ENCODE measurements at regions not wholly inside any gene's neighbourhood (a gene's known extent, or its start where the extent isn't known, plus 50 kb on each side); places are given as distances from the start of the nearest gene placed in this dataset.

DNA sequence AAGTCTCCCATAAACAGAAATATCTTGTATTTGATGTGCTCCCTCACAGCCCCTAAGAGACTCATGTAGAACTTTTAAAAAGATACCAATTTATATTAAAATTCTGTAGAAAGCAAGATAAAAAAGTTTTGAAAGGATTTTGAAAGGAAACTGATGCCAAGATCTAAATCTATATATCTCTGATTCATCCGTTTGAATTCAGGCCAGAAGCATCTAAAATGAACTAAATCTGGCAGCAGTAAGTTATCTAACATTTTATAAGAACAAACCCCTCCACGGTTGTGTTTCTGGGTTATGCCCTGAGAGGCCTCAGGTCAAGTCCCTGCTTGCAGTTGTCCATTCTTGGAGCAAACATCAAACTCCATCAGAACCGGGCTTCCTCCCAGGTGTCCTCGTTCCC, 165.8 kb downstream of the FBXO15 start:
- H3K4me3 Mint-ChIP-seq (ENCODE audit: unreplicated experiment), result no peak overlapping the region
- TF ChIP-seq, protein P1, sequence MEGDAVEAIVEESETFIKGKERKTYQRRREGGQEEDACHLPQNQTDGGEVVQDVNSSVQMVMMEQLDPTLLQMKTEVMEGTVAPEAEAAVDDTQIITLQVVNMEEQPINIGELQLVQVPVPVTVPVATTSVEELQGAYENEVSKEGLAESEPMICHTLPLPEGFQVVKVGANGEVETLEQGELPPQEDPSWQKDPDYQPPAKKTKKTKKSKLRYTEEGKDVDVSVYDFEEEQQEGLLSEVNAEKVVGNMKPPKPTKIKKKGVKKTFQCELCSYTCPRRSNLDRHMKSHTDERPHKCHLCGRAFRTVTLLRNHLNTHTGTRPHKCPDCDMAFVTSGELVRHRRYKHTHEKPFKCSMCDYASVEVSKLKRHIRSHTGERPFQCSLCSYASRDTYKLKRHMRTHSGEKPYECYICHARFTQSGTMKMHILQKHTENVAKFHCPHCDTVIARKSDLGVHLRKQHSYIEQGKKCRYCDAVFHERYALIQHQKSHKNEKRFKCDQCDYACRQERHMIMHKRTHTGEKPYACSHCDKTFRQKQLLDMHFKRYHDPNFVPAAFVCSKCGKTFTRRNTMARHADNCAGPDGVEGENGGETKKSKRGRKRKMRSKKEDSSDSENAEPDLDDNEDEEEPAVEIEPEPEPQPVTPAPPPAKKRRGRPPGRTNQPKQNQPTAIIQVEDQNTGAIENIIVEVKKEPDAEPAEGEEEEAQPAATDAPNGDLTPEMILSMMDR (IDR thresholded peaks at IDR 0.05; ENCODE audit: partially characterized antibody, unreplicated experiment), result no peak
- no peaks in the 10 kb centered on the region for H3K9me3 Mint-ChIP-seq (ENCODE audit: unreplicated experiment)
- peaks cover 3% of the 10 kb centered on the region for H3K27me3 Mint-ChIP-seq (ENCODE audit: unreplicated experiment)
- DNase-seq, result no peak
- H3K27ac Mint-ChIP-seq (ENCODE audit: unreplicated experiment), result no peak overlapping the region
- no peaks in the 10 kb centered on the region for H3K4me1 Mint-ChIP-seq (ENCODE audit: low read depth, unreplicated experiment)
- no peaks in the 10 kb centered on the region for H3K36me3 Mint-ChIP-seq (ENCODE audit: unreplicated experiment)

DNA sequence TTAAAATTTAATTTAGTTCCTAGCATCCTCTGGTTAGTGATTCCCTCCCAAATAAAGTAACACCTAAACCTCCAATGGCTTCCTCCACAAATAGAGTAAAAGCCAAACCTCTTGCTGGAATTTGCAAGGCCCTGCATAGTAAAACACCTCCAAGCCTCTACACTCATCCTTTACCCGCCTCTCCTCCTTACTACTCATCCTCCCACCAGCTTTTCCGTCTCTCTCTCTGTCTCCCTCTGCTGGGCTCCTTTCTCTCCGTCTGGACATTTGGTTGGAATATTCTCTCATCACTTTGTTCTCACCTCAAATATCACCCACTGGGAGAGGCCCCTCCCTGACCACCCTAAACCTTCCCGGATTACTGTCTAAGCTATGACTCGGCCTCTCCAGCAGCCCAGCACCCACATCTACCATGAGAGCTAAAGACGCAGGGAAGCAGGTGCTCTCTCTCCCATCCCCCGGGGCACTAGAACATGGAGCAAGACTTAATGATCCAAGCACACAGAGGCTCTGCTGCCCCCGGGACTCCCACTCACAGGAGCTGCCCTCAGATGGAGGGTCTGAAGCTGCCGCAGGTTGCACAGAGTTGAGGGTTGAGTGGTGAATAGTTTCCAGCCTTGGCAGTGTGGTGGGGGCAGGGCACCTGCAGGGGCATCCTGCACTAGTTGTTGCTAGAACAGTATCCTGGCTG, 167.2 kb downstream of the FBXO15 start:
- peaks cover 3% of the 10 kb centered on the region for H3K27me3 Mint-ChIP-seq (ENCODE audit: unreplicated experiment)
- H3K9me3 Mint-ChIP-seq (ENCODE audit: unreplicated experiment), result no peaks in the 10 kb centered on the region
- DNase-seq, result peak; percentile 69
- H3K4me1 Mint-ChIP-seq (ENCODE audit: low read depth, unreplicated experiment), result no peaks in the 10 kb centered on the region
- H3K4me3 Mint-ChIP-seq (ENCODE audit: unreplicated experiment), result no peak overlapping the region
- H3K27ac Mint-ChIP-seq (ENCODE audit: unreplicated experiment), result no peak overlapping the region
- no peaks in the 10 kb centered on the region for H3K36me3 Mint-ChIP-seq (ENCODE audit: unreplicated experiment)
- TF ChIP-seq, protein P1 (IDR thresholded peaks at IDR 0.05; ENCODE audit: partially characterized antibody, unreplicated experiment), result peak; percentile 62

DNA sequence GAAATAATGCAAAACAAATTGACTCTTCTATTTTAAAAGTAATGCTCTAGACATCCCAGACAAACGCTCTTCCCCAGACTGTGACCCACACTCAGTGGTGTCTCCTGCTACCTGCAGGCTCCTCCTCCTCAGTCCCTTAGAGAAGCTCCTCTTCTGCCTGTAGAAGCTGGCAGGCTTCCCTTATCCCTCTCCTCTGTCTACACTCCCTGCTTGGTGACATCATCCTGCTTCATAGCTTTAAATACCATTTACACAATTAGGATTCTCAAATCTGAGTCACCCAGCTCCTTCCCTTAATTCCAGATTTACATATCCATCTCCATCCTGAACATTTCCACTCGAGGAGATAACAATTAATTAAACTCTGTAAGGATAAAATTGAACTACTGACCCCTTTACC, 167.9 kb downstream of the FBXO15 start:
- peaks cover 3% of the 10 kb centered on the region for H3K27me3 Mint-ChIP-seq (ENCODE audit: unreplicated experiment)
- DNase-seq, result no peak
- no peaks in the 10 kb centered on the region for H3K9me3 Mint-ChIP-seq (ENCODE audit: unreplicated experiment)
- no peak overlapping the region for H3K27ac Mint-ChIP-seq (ENCODE audit: unreplicated experiment)
- H3K4me1 Mint-ChIP-seq (ENCODE audit: low read depth, unreplicated experiment), result no peaks in the 10 kb centered on the region
- no peaks in the 10 kb centered on the region for H3K36me3 Mint-ChIP-seq (ENCODE audit: unreplicated experiment)
- no peak overlapping the region for H3K4me3 Mint-ChIP-seq (ENCODE audit: unreplicated experiment)
- TF ChIP-seq, protein P1 (IDR thresholded peaks at IDR 0.05; ENCODE audit: partially characterized antibody, unreplicated experiment), result no peak

DNA sequence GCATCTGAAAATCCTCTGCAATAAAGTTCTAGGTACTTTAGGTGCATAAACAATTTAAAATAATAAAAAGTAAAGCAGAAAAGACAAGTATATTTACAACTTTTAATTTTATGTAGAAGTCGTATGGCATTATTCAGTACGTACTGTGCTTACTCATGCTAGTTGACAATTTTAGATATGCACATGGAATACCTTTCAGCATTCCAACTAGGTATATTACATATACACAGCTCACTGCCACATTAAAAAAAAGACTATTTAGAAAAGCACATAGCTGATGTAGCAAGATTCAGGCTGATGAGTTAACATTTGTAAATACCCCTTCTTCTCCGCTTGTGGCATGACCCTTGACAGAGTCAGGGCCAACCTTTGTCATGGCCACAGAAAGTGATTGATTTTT, 171.2 kb downstream of the FBXO15 start:
- Mint-ChIP-seq H3K27ac (ENCODE audit: unreplicated experiment) (no peak overlapping the region), H3K36me3 (ENCODE audit: unreplicated experiment) (no peaks in the 10 kb centered on the region), H3K4me3 (ENCODE audit: unreplicated experiment) (no peak overlapping the region), H3K4me1 (ENCODE audit: low read depth, unreplicated experiment) (no peaks in the 10 kb centered on the region), H3K9me3 (ENCODE audit: unreplicated experiment) (no peaks in the 10 kb centered on the region), H3K27me3 (ENCODE audit: unreplicated experiment) (peaks cover 6% of the 10 kb centered on the region)
- no peak for DNase-seq
- TF ChIP-seq, protein P1 (IDR thresholded peaks at IDR 0.05; ENCODE audit: partially characterized antibody, unreplicated experiment), result no peak

DNA sequence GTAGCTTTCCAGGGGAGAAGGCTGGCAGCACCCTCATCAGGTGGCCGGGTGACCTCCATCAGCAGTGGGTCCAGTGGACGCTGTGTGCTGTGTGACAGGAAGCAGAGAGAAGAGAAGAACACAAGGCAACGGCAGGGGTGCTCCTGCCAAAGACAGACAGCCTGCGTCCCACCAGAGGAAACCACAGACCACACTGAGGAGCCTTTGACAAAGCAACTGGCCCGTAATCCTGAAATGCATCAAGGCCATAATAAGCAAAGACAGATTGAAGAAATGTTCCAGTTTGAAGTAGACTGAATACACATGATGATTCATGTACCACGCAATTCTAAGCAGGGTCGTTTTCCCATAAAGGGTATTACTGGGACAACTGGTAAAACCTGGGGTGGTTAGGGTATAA, 172.4 kb downstream of the FBXO15 start:
- H3K36me3 Mint-ChIP-seq (ENCODE audit: unreplicated experiment), result no peaks in the 10 kb centered on the region
- H3K27ac Mint-ChIP-seq (ENCODE audit: unreplicated experiment), result no peak overlapping the region
- DNase-seq, result no peak
- TF ChIP-seq, protein P1 (IDR thresholded peaks at IDR 0.05; ENCODE audit: partially characterized antibody, unreplicated experiment), result no peak
- H3K9me3 Mint-ChIP-seq (ENCODE audit: unreplicated experiment), result no peaks in the 10 kb centered on the region
- no peaks in the 10 kb centered on the region for H3K4me1 Mint-ChIP-seq (ENCODE audit: low read depth, unreplicated experiment)
- peaks cover 6% of the 10 kb centered on the region for H3K27me3 Mint-ChIP-seq (ENCODE audit: unreplicated experiment)
- H3K4me3 Mint-ChIP-seq (ENCODE audit: unreplicated experiment), result no peak overlapping the region

Measured in glutamatergic neuron (in vitro differentiated cells).